GM10248 (cell line): ENCODE measurements at regions not wholly inside any gene's neighbourhood (a gene's known extent, or its start where the extent isn't known, plus 50 kb on each side); places are given as distances from the start of the nearest gene placed in this dataset.

ENCODE experiments used
- CTCF ChIA-PET: fragments of 300-600 bp; sonication (Branson Sonifier 250); formaldehyde crosslinking; extraction: SDS; loops from one replicate; lab custom pipeline; 2021; ENCODE audit warnings: antibody characterized with exemption; lab: Yijun Ruan, JAX
- POLR2A ChIA-PET: fragments of 350-650 bp; sonication (Branson Sonifier 250); formaldehyde crosslinking; extraction: SDS; loops from one replicate; lab custom pipeline; 2020; ENCODE audit warnings: antibody characterized with exemption; lab: Yijun Ruan, JAX
- DNase-seq: peaks from one replicate; pipeline ENCODE4 v3.0.0; 2012; ENCODE audit errors: extremely low spot score
- TF ChIP-seq, protein P1 (sequence below): IDR thresholded peaks from 2 replicates; pipeline ENCODE4 v1.5.1; 2012; ENCODE audit warnings: mild to moderate bottlenecking, low read depth; ENCODE audit errors: extremely low read depth, missing control alignments, control extremely low read depth

DNA sequence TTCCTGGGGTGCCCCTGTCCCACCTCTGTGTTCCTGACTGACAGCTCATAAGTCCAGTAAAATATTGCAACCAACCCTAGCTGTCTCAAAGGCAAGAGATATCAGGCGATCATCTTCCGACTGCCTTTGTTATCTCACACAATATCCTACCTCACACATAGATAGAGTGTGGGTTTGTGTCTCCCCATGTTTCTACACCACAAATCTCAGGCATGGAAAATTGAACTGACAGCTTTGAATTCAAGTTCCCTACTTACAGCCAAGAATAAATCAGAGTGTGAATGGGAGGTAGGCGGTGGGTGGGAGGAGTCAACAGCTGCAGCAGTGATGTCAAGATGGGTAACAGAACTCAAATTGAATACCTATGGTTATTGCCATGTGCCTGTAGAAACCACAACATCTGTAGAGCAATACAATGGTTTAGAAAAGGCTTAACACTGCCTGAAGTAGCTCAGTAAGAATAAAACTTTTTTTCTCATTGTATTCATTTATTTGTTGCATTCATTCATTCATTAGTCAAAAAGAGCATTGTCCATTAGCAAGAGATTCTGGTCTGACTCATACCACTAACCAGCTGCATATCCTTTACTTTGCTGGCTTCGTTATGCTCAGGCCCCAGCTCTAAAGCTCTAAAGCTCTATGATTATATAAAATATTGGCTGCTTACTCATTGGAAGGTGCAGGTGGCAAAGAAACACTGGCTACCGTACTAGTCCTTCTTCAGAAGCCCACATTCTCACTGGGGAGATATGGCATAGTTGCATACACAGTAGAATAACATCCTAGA lies 108.2 kb upstream of the DMAC1 start:
- POLR2A ChIA-PET: no interaction called here
- TF ChIP-seq, protein P1, sequence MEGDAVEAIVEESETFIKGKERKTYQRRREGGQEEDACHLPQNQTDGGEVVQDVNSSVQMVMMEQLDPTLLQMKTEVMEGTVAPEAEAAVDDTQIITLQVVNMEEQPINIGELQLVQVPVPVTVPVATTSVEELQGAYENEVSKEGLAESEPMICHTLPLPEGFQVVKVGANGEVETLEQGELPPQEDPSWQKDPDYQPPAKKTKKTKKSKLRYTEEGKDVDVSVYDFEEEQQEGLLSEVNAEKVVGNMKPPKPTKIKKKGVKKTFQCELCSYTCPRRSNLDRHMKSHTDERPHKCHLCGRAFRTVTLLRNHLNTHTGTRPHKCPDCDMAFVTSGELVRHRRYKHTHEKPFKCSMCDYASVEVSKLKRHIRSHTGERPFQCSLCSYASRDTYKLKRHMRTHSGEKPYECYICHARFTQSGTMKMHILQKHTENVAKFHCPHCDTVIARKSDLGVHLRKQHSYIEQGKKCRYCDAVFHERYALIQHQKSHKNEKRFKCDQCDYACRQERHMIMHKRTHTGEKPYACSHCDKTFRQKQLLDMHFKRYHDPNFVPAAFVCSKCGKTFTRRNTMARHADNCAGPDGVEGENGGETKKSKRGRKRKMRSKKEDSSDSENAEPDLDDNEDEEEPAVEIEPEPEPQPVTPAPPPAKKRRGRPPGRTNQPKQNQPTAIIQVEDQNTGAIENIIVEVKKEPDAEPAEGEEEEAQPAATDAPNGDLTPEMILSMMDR: no peak
- CTCF ChIA-PET: interaction anchor here (1.8 kb wide), 1 partner anchor 14 kb away, joined by 4 read pairs; no protein-coding TSS in a partner anchor
- DNase-seq: no peak

DNA sequence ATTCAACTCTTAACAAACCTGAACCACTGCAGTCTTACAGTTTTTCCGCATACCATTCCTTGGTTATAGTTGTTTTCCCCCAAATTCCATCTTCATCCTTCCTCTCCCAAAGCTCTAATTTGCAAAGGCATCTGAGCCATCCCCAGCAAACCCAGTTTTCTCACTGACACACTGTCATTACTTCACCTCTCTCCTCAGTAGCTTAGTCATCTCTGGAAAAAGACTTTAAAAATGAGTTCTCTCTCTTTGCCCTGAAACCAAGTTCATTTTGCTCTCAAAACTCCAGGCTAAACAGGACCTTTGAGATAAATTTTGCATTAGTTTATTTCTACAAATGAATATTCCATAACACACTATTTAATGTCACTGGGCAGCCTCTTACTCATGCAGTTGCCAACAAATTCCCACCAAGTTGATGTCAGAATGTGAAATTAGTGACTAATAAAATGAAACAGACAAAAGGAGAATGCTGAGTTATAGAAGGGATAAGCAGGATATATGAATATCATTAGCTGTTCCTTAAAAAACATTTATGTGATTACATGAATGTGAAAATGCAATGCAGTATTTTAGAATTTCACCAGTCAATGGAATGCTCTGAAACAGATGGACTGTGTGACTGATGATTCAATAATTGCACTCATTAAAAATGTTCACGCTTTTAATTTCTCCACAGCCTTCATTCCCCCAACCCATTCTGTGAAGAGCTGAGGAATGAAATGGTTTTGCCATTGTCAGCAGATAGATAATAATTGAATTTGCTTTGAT lies 107.4 kb upstream of the DMAC1 start:
- POLR2A ChIA-PET: no interaction called here
- CTCF ChIA-PET: interaction anchor here (1.8 to 2.0 kb wide), 2 partner anchors 11 to 13 kb away, joined by 4 to 5 read pairs; no protein-coding TSS in a partner anchor
- TF ChIP-seq, protein P1: no peak

DNA sequence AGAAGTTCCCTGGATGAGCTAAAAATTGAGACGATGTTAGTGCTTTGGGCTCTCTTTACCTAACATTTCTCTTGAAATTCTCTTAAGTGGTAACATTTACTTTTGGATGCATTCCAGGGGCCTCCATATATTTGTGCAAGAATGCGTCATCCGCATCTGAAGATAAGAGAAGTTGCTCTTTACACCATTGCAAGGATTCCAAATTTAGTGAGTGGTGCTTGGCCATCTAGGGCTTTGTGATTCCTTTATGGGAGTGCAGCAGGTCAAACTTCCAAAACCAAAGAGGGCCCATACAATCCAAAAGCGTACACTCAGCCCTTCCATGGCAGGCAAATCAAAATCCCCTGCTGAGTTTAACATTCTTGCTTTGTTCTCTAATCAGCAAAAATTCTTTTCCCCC lies 102.0 kb upstream of the DMAC1 start:
- CTCF ChIA-PET: no interaction called here
- DNase-seq: no peak
- TF ChIP-seq, protein P1: no peak
- POLR2A ChIA-PET: no interaction called here

More for the DNA sequence above, 107.4 kb upstream of the DMAC1 start:
- no peak for DNase-seq

DNA sequence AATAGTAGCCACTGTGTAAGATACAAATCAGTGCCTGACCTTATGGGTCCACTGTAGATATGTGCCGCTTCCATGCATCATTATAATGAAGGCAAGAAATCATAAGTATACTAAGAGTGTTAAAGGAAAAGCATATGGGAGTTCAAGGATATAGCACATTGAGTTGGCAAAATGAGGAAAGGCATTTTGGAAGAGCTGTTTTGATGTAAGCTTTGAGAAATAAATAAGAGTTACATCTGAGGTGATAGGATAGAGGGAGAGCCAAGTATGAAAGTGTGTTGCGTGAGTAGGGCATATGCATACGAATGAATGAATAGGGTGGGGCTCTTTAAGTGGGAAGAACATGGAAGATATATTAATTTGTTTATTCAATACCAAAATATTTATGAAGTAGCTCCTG lies 101.0 kb upstream of the DMAC1 start:
- POLR2A ChIA-PET: no interaction called here
- no peak for DNase-seq
- TF ChIP-seq, protein P1: no peak
- CTCF ChIA-PET: interaction anchor here (1.4 to 1.7 kb wide), 5 partner anchors 11 to 57 kb away, joined by 3 to 4 read pairs (median 4); no protein-coding TSS in a partner anchor

DNA sequence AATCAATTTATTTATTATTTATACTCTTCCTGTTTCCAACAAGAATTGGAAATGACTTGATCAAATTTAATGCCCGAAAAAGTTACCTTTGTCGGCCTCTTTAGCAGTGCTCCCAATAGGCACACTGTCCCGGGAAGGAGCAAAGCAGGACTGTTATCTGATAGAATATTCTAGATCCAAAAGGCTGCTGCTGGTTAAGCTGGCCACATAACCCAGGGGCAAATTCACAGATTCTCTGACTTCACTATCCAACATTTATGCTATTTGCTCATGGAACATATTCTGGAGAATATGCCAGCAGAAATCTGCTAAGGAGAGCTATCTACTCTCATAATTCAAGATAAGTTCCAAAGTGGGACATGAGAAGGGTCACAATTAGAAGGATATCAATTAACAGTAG lies 100.2 kb upstream of the DMAC1 start:
- TF ChIP-seq, protein P1: no peak
- no peak for DNase-seq
- ChIA-PET POLR2A (no interaction called here), CTCF (interaction anchor here (1.0 to 1.7 kb wide), 6 partner anchors 11 to 58 kb away, joined by 3 to 4 read pairs (median 4); no protein-coding TSS in a partner anchor)

DNA sequence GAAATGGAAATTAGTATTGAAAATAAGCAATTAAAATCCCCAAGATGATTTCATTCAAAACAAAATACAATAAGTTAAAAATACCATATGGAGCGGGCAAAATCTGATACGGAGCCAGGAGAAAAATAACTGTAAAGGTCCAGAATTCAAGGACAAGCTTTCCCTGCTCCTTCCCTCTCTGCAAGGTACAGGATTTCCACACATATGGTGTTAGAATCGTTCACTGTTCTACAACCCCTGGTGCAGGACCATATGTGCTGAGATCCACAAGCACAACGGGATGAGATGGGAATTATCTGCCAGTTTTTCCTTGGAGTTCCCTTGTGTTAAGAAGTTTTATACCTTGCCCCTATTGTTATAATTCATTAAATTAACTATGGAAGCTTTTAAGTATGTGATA lies 94.7 kb upstream of the DMAC1 start:
- TF ChIP-seq, protein P1: no peak
- ChIA-PET CTCF (interaction anchor here (1.2 kb wide), 1 partner anchor 14 kb away, joined by 4 read pairs; no protein-coding TSS in a partner anchor), POLR2A (no interaction called here)
- no peak for DNase-seq
